GM12872 (cell line): ENCODE measurements at regions not wholly inside any gene's neighbourhood (a gene's known extent, or its start where the extent isn't known, plus 50 kb on each side); places are given as distances from the start of the nearest gene placed in this dataset.
A peak's percentile ranks its signal among the peaks of the same experiment; 100 is the strongest.

Experiments
- CTCF ChIP-seq: IDR thresholded peaks from 3 replicates; pipeline ENCODE4 v1.5.1; 2011; ENCODE audit warnings: low read depth, mild to moderate bottlenecking, low read length, moderate library complexity; ENCODE audit not compliant: insufficient read depth

GRCh38 chr2:35871672-35872071 is 483.9 kb upstream of the CRIM1 start:
- no peak for TF ChIP-seq CTCF

GRCh38 chr2:35870713-35871112 is 484.9 kb upstream of the CRIM1 start:
- no peak for TF ChIP-seq CTCF

GRCh38 chr2:35864141-35864540 is 491.4 kb upstream of the CRIM1 start:
- no peak for TF ChIP-seq CTCF

GRCh38 chr2:35858216-35858615 is 497.4 kb upstream of the CRIM1 start:
- TF ChIP-seq CTCF = peak; percentile 33; the same call in 1 of the 3 replicates

GRCh38 chr2:35857498-35857897 is 498.1 kb upstream of the CRIM1 start:
- TF ChIP-seq CTCF = no peak

- no peak for TF ChIP-seq CTCF
These were observed 524.2 kb upstream of the CRIM1 start for GRCh38 chr2:35831385-35831784.

GRCh38 chr2:35830833-35831232 is 524.7 kb upstream of the CRIM1 start:
- TF ChIP-seq CTCF = no peak

GRCh38 chr2:35827086-35827485 is 528.5 kb upstream of the CRIM1 start:
- no peak for TF ChIP-seq CTCF
